Esophagus muscularis mucosa (tissue), 4 donors: ENCODE measurements at regions not wholly inside any gene's neighbourhood (a gene's known extent, or its start where the extent isn't known, plus 50 kb on each side); places are given as distances from the start of the nearest gene placed in this dataset.

ENCODE experiments used
- EP300 ChIP-seq: sonication (generic); formaldehyde crosslinking; IDR thresholded peaks from one replicate; pipeline ENCODE4 v1.6.1; 2017; ENCODE audit warnings: antibody characterized with exemption
- POLR2A ChIP-seq: fragments of 450-650 bp; IDR thresholded peaks from one replicate; pipeline ENCODE4 v1.6.1; 2017; ENCODE audit warnings: antibody characterized with exemption, moderate library complexity, mild to moderate bottlenecking, low read depth
- TF ChIP-seq, protein P1 (sequence below), 3 experiments: fragments of 200-600 bp in 2 of 3; fragments of 450-650 bp in 1 of 3; sonication (generic) in 2 of 3; IDR thresholded peaks; one replicate each; pipeline ENCODE4 v1.5.1; 2017 to 2019; ENCODE audit warnings: antibody characterized with exemption in 3 of 3, mild to moderate bottlenecking in 2 of 3, moderate library complexity in 1 of 3

DNA sequence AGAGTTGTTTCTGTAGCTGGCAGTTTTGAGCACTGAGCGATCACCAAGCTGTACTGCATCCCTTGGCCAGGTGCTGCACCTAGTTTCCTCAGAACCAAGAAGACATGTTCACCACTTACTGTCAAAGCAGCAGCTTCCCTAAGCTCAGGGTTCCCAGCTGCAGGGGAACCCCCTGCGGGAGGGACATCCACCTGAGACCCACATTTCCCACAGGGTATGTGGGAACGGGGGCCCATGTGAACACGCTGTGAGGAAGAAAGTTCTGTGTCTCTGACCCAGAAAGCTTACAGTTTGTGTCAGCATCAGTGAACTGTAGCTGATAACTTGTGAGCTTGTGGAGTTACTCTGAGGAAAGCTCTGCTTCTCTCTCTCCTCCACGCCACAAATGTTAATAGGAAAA is 436.8 kb upstream of the IGFBP3 start:
- TF ChIP-seq EP300 (no peak), POLR2A (no peak)
- TF ChIP-seq, protein P1, sequence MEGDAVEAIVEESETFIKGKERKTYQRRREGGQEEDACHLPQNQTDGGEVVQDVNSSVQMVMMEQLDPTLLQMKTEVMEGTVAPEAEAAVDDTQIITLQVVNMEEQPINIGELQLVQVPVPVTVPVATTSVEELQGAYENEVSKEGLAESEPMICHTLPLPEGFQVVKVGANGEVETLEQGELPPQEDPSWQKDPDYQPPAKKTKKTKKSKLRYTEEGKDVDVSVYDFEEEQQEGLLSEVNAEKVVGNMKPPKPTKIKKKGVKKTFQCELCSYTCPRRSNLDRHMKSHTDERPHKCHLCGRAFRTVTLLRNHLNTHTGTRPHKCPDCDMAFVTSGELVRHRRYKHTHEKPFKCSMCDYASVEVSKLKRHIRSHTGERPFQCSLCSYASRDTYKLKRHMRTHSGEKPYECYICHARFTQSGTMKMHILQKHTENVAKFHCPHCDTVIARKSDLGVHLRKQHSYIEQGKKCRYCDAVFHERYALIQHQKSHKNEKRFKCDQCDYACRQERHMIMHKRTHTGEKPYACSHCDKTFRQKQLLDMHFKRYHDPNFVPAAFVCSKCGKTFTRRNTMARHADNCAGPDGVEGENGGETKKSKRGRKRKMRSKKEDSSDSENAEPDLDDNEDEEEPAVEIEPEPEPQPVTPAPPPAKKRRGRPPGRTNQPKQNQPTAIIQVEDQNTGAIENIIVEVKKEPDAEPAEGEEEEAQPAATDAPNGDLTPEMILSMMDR (IDR thresholded peaks at IDR 0.05) = no peak
